GM18499 (cell line): ENCODE measurements at regions not wholly inside any gene's neighbourhood (a gene's known extent, or its start where the extent isn't known, plus 50 kb on each side); places are given as distances from the start of the nearest gene placed in this dataset.

Experiments used
- ATAC-seq: cut with Tn5 transposase; IDR thresholded peaks from one replicate; pipeline ENCODE4 v1.9.1; 2021; ENCODE audit warnings: moderate number of reproducible peaks; ENCODE audit not compliant: insufficient read depth, unreplicated experiment

DNA sequence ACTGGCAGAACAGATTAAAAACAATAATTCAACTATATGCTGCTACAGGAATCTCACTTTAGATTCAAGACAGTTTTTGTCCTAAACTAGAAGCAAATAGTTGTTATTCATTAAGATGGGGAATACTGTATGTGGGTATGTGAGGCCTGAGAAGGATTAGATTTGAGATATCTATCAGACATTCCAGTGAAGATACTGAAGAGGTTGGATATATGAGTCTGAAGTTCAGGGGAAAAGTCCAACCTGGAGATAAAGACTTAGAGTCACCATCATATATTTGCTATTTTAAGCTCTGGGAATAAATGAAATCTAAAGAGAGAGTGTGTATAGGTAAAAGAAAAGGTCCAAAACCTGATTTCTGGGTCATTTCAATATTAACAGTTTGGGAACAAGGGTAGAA is 96.2 kb upstream of the RBBP8 start:
- no peak for ATAC-seq

DNA sequence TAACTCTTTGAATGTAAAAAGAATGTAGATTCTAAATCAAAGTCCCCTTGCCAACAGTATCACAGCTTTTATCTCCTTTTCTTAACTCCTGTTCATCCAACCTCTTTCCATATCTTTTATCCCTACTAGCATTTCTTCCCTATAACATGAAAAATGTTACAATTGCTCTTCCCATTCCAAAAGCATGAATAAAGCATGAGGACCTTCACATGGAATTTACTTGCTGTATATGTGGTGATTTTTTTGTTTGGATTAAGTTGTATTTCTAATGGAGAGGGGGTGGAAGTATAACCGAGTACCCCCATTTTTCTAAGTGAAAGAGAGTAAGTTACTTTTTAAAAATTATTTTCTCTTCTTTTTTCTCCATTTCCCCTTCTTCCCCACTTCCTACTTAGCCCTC is 94.9 kb upstream of the RBBP8 start:
- no peak for ATAC-seq

GRCh38 chr18:22838639-22839277 is 94.4 kb upstream of the RBBP8 start:
- peak; percentile 66 for ATAC-seq

DNA sequence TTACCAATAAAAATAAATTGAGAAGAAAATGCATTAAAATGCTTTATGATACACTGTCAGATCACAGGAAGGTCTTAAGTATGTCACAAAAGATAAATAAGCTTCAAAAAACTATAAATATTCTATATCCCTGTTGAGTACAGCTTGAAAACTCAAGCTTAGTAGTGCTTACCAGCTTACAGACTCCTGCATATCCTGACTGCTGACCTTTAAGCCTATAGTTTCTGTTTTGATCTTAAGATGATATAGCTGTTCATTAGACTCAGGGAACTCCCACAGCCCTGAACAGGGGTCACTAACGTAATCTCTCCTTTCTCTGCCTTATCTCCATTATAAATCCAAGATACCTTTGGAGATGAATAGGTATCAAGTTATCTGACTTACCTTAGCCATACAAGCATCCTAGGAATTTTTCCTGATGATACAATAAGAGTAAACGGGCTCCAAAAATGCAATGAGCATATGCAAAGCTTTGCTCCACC is 93.7 kb upstream of the RBBP8 start:
- ATAC-seq: peak; percentile 32

DNA sequence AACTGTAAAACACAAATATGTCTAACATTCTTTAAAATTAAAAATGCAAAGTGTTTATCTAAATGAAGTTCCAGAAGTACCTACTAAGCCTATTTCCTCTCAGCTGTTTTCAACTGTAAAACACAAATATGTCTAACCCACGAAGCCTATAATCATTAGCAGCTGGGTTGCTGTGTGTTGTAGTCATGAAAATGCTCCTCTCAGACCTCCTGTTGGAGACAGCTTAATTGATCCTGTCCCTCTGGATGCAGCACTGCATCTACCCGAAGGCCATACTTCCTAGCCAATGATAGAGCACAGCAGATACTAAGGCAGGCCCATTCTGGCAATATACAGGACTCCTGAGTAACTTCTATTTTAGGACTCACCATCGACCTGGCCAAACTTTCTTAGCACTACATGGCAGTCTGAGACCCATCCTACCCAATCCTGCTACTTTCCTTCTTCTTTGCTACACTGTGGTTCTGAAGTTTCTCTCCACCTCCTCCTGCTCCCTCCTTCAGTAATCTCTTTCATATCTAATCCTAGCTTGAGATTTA is 92.5 kb upstream of the RBBP8 start:
- no peak for ATAC-seq

GRCh38 chr18:22841840-22842239 is 91.3 kb upstream of the RBBP8 start:
- no peak for ATAC-seq

GRCh38 chr18:22844190-22844589 is 88.9 kb upstream of the RBBP8 start:
- ATAC-seq: no peak

- ATAC-seq: no peak
These were observed 88.5 kb upstream of the RBBP8 start for GRCh38 chr18:22844628-22845027.

GRCh38 chr18:22846088-22846683 is 86.9 kb upstream of the RBBP8 start:
- no peak for ATAC-seq

GRCh38 chr18:22846697-22847096 is 86.4 kb upstream of the RBBP8 start:
- no peak for ATAC-seq

GRCh38 chr18:22847392-22847791 is 85.7 kb upstream of the RBBP8 start:
- ATAC-seq: no peak

DNA sequence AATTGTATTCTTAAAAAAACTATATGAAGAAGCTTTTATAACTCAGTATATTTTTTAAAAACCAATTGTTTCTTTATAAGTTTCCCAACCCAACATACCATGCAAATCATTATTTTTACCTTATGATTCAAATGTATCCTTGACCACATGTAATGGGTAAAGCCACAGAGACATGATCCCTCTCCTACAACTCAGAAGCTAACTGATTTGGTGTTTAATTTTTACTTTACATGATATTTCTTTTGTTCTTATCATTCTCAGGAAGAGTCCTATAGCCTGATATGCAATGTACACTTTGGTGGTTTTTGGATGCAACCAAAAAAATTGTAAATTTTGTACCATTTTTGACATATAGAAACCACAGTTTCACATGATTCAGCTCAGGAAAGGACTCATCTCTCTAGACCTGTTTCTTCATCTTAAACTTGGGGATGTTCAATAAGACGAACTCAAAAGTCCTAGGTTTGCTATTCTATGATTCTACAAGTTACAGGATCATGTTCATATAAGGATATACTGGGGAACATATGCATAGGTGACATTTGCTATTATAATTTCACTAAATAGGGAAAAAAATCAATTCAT is 85.2 kb upstream of the RBBP8 start:
- no peak for ATAC-seq

DNA sequence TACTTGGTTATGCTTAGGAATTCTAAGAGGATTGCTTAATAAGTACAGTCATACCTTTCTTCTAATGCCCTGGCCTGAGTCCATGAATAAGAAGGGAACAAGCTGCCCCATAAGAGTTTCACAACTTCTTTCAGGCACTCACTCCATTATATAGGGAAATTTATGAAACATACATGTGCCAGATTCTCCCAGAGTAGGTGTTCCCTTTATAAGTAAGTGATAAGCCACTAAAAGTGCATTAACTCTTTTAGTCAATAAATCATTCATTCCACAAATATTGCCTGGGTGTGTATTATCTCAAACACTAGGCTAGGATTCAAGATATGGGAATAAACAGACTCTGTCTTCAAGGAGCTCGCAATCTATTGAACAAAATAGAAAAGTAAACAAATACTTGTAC is 84.5 kb upstream of the RBBP8 start:
- no peak for ATAC-seq

DNA sequence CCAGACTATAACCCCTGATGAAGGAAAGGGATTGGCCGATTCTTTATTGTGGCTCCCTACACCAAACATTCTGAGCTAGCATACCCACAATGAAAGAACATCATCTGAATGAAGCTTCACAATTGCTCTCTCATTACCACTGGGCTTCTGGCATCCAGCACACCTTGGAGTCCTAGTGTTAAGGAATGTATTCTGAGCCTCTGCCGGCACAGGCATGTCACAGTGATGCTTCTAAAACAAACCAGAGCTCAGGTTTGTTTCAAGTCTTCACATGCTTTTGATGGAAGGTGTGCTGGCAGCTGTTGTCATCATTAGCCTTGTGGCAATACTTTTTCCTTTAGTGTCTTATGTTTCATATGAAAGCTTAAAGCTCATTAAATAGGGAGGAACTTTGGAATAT is 76.3 kb upstream of the RBBP8 start:
- no peak for ATAC-seq

DNA sequence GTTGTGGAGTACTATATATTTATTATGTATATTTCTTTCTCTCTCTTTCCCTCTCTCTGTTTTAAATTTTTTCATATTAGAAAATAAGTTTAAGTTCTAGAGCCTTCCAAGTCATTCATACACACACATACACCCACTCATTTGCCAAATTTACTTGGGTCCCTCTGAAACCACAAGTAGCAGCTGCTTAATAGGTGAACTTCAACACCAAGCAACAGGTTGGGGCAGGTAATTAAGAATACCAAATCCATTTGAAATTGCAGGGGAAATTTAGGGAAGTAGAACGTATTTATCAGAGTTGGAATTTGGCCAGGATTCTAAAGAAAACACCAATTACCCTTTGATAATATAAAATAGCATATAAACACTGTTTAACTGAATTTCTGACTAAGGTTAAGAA is 75.0 kb upstream of the RBBP8 start:
- no peak for ATAC-seq

DNA sequence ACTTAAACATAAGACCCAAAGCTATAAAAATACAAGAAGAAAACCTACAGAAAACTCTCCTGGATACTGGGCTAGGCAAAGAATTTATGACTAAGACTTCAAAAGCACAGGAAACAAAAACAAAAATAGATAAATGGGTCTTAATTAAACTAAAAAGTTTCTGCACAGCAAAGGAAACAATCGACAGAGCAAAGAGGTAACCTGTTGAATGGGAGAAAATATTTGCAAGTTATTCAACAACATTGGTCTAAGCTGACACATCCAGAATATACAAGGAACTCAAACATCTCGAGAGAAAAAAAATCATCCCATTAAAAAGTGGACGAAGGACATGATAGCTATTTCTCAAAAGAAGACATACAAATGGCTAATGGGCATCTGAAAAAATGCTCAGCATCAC is 72.3 kb upstream of the RBBP8 start:
- no peak for ATAC-seq

- no peak for ATAC-seq
These were observed 67.6 kb upstream of the RBBP8 start for GRCh38 chr18:22865354-22866116.

DNA sequence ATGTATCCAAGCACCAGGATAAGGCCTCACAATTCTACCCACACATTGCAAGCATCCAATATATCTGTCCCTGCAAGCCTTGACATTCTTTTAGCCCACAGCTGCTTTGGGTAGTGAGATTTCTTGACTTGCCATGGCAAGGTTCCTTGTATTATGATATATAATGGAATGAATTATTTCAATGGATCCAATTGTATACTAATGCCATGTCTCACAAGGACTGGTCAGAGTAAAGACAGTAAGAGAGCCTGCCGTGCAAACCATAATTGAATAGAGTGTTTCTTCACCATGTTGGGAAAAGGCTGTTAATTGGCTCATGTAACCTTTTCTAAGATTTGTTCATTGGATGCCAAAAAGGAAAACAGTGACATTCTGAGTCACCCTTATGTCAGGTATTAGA is 64.3 kb upstream of the RBBP8 start:
- no peak for ATAC-seq

DNA sequence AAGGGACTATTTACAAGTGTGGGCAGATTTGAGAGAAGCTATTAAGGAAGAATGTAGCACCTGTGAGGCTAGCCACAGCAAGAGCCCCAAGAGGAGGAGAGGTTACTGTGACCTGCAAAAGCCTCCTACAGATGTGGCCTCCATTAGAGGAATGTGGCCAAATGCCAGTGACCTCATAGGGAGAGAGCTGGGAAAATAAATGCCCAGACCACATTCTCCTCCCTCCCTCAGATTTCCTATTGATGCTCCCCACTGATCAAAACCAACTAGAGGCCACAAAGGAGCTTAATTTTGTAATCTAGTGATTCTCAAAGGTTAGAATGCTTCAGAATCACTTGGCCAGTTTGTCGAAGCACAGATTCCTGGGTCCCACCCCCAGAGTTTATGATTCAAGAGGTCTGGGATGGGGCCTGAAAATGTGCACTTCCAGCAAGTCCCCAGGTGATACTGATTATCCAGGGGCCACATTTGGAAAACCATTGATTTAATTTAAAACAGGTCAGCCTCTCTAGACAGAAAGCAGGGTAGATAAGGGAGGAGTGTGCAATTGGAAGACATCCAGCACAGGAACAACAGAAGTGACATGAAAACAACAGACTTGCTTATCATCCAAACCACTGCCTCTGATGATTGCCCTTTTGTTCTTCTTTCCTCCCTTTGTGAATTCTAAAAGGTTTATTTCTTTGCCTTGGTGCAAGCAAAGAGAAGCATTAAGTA is 61.2 kb upstream of the RBBP8 start:
- no peak for ATAC-seq

GRCh38 chr18:22872900-22873537 is 60.1 kb upstream of the RBBP8 start:
- ATAC-seq: no peak
